Small intestine (tissue), 7 donors: ENCODE measurements at regions not wholly inside any gene's neighbourhood (a gene's known extent, or its start where the extent isn't known, plus 50 kb on each side); places are given as distances from the start of the nearest gene placed in this dataset.

Experiments
- DNase-seq, 2 donors: peaks; one replicate each; pipeline versions ENCODE4 v3.0.0 to v3.0.0-alpha.2; 2013
- FAIRE-seq: peaks from 2 replicates; lab custom pipeline; 2012; peaks lifted over from hg19 to GRCh38; lab: Jason Lieb, UNC
- H3K27ac ChIP-seq, 3 donors: one replicate each; pipeline ENCODE4 v1.5.1; 2013; ENCODE audit warnings: low read length in 2 of 3, mild to moderate bottlenecking in 2 of 3, control low read depth in 1 of 3, inconsistent platforms in 1 of 3, low read depth in 1 of 3, moderate library complexity in 1 of 3
- H3K27me3 ChIP-seq, 3 donors: one replicate each; pipeline ENCODE4 v1.6.1; 2013; ENCODE audit warnings: low read length in 3 of 3, inconsistent platforms in 1 of 3; ENCODE audit not compliant: control insufficient read depth in 3 of 3, insufficient read depth in 3 of 3
- H3K36me3 ChIP-seq, 3 donors: one replicate each; pipeline ENCODE4 v1.6.1; 2013; ENCODE audit warnings: low read length in 3 of 3, inconsistent platforms in 1 of 3, low read depth in 1 of 3, mild to moderate bottlenecking in 1 of 3, moderate library complexity in 1 of 3; ENCODE audit not compliant: control insufficient read depth in 3 of 3, insufficient read depth in 2 of 3
- H3K4me1 ChIP-seq, 3 donors: one replicate each; pipeline ENCODE4 v1.6.1; 2013; ENCODE audit warnings: low read length in 2 of 3, inconsistent platforms in 1 of 3, low read depth in 1 of 3, mild to moderate bottlenecking in 1 of 3, moderate library complexity in 1 of 3; ENCODE audit not compliant: control insufficient read depth in 3 of 3, insufficient read depth in 2 of 3
- H3K4me3 ChIP-seq, 3 donors: one replicate each; pipeline ENCODE4 v1.5.1; 2013; ENCODE audit warnings: low read length in 3 of 3, control low read depth in 1 of 3, inconsistent platforms in 1 of 3, low read depth in 1 of 3, mild to moderate bottlenecking in 1 of 3, moderate library complexity in 1 of 3
- H3K9me3 ChIP-seq, 2 donors: one replicate each; pipeline ENCODE4 v1.6.1; 2013; ENCODE audit warnings: low read depth in 1 of 2, low read length in 1 of 2; ENCODE audit not compliant: control insufficient read depth in 2 of 2, insufficient read depth in 1 of 2
- WGBS, 3 donors: extraction: QIAGEN DNeasy Blood & Tissue Kit; methylation state at CpG; one replicate each; pipeline ENCODE4 v1.1.7; 2013; 5-methylcytosine and 5-hydroxymethylcytosine counted together
- donor health status: healthy with polysubstance abuse.
- donor health status: control.
- donor health status: control.
- donor health status: Bipolar disorder and iron deficiency.
- donor health status: healthy.

DNA sequence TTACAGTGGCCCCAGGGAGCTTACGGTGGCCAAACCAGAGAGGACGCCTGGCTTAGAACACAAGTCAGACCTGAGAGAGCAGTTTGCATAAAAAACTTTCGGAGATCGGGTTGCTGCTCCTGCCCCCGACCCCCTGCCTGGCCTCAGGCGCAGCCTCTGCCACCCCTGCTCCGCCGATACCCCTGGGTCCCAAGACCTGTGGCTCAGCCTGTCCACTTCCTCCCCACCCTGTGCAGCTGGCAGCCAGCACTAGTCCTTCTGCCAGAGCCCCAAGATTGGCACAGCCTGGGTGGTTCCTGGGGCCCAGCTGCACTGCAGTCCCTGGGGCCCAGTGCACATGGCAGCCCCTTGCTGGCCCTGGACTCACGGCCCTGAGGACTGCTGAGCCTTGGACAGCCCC, 56.2 kb upstream of the SOX1 start:
- WGBS, 3 donors: 68 to 77% (median 73%) methylated on average over 9 of the region's 9 CpGs

DNA sequence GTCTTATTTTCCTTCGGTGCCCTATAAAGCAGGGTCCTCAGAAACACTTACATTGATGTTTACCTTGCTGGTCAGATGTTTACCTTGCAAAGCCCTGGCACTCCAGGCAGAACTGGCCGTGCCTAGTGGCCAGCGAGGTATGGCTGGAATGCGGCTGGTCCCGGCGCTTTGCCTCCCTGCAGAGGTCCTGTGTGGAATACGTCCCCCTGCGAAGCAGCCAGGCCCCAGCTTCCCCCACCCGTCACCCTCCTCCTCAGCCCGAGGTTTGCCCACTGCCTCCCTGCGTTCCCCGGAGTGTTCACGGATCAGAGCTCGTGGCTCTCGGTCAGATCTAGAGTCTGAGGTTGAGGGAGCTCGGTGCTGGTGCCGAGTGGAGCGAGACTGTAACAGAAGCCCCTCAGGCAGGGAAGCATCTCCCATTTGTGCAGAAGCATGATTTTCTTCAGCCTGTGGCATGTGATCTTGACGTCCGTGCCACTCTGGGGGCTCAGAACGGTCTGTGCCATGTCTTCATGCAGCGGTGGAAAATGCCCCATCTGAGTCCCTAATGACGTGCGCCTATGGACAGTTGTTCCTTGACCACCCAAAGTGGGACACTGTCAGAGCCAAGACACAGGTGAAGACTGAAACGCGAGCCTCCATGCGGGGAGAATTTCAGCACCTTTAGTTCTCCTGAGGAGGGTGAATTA, 54.8 kb upstream of the SOX1 start:
- no peak for FAIRE-seq
- H3K27me3 ChIP-seq: no peaks in the 10 kb centered on the region
- no peaks in the 10 kb centered on the region for H3K9me3 ChIP-seq
- H3K4me3 ChIP-seq: no peak overlapping the region
- H3K27ac ChIP-seq: no peak overlapping the region
- no peaks in the 10 kb centered on the region for H3K36me3 ChIP-seq
- DNase-seq: no peak
- H3K4me1 ChIP-seq: no peaks in the 10 kb centered on the region
- 66 to 72% (median 71%) methylated on average over 27 of the region's 27 CpGs for WGBS, 3 donors

More for the DNA sequence above, 56.2 kb upstream of the SOX1 start:
- Histone ChIP-seq H3K4me1 (no peaks in the 10 kb centered on the region), H3K27ac (no peak overlapping the region), H3K36me3 (no peaks in the 10 kb centered on the region), H3K4me3 (no peak overlapping the region), H3K9me3 (no peaks in the 10 kb centered on the region), H3K27me3 (no peaks in the 10 kb centered on the region)
- FAIRE-seq (no peak), DNase-seq (no peak)

DNA sequence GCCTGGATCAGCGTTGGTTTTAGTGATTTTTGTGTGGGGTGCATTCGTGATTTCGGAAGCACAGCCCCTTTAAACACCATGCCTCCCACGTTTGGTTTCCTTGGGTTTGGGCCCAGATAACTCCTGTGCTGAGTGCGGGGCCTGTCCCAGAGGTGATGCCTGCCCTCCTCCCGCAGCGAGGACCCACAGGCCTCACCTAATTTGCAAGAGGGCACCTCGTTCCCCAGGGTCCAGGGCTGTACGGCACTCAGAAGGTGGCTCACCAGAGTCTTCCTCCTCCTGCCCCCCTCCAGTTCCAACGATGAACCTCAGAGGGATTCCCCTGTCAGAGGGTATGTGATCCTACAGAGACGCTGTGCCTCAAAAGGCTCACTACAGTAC, 54.3 kb upstream of the SOX1 start:
- no peaks in the 10 kb centered on the region for H3K4me1 ChIP-seq
- no peaks in the 10 kb centered on the region for H3K27me3 ChIP-seq
- no peak for DNase-seq
- H3K4me3 ChIP-seq: no peak overlapping the region
- WGBS, 3 donors: 77 to 82% (median 80%) methylated on average over 11 of the region's 11 CpGs
- no peak for FAIRE-seq
- no peaks in the 10 kb centered on the region for H3K9me3 ChIP-seq
- no peak overlapping the region for H3K27ac ChIP-seq
- no peaks in the 10 kb centered on the region for H3K36me3 ChIP-seq

DNA sequence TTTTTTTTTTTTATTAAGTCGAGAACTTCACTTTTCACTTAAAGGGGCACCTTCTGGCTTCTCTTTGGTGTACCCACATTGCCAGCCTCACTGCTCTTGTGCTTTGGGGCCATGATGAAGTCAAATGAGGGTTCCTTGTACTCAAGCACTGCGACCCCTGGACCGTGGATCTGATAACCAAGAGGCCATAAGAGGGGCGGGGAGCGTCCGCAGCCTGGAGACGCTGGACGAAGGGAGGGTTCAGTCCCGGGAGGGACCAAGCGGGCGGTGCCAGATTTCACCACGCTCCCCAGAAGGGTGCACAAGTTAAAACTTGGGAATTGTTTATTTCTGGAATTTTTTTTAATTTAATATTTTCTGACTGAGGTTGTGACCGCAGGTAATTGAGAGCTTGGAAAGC, 53.3 kb upstream of the SOX1 start:
- Histone ChIP-seq H3K4me1 (no peaks in the 10 kb centered on the region), H3K27ac (no peak overlapping the region), H3K36me3 (no peaks in the 10 kb centered on the region), H3K4me3 (no peak overlapping the region), H3K9me3 (no peaks in the 10 kb centered on the region), H3K27me3 (no peaks in the 10 kb centered on the region)
- no peak for FAIRE-seq
- DNase-seq: no peak
- 71 to 82% (median 80%) methylated on average over 13 of the region's 13 CpGs for WGBS, 3 donors

DNA sequence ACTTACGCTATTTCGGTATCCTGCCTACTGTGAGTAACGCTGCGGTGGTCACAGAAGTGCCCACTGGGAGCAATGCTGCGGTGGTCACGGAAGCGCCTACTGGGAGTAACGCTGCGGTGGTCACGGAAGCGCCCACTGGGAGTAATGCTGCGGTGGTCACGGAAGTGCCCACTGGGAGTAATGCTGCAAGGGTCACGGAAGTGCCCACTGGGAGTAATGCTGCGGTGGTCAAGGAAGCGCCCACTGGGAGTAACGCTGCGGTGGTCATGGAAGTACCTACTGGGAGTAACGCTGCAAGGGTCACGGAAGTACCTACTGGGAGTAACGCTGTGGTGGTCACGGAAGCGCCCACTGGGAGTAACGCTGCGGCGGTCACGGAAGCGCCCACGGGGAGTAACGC, 52.1 kb upstream of the SOX1 start:
- DNase-seq: peak in 1 of 2 donors; percentile 1
- Histone ChIP-seq H3K4me1 (no peaks in the 10 kb centered on the region), H3K4me3 (no peak overlapping the region), H3K9me3 (no peaks in the 10 kb centered on the region), H3K27me3 (no peaks in the 10 kb centered on the region), H3K27ac (no peak overlapping the region), H3K36me3 (no peaks in the 10 kb centered on the region)
- 72 to 94% (median 77%) methylated on average over 28 to 30 of the region's 30 CpGs for WGBS, 3 donors
- FAIRE-seq: no peak
